ENCODE measurements at regions not wholly inside any gene's neighbourhood (a gene's known extent, or its start where the extent isn't known, plus 50 kb on each side); places are given as distances from the start of the nearest gene placed in this dataset.

GRCh38 chr16:17617021-17617552, 146.3 kb upstream of the XYLT1 start:
- DNase-seq (ENCODE audit: low read depth in 4 of 4, low spot score in 2 of 4), result no peak

- DNase-seq (ENCODE audit: low read depth in 4 of 4, low spot score in 2 of 4), result no peak
Measured at GRCh38 chr16:17612336-17612735, 141.6 kb upstream of the XYLT1 start.

- DNase-seq (ENCODE audit: low read depth in 4 of 4, low spot score in 2 of 4), result no peak
Measured at GRCh38 chr16:17607609-17608008, 136.8 kb upstream of the XYLT1 start.

DNA sequence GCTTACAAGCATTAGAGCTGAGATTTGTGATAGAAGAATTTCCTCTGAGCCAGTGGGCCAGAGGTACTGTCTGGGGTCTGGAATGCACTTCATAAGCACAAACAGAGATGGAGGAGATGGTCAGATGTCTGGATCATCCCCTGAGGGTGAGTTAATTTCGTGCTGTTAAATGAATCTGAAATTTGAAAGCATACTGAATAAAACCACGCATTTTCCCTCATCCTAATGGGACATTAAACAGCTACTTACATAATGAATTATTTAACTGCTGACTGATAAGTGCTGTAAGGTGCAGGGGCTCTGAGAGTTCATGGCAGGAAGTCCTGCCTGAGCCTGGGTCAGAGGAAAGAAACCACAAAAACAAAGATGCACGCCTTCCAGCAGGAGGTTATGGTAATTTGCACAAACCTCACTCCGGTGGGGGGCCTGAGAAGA, 136.3 kb upstream of the XYLT1 start:
- DNase-seq (ENCODE audit: low read depth in 4 of 4, low spot score in 2 of 4), result no peak

GRCh38 chr16:17606460-17606859, 135.7 kb upstream of the XYLT1 start:
- DNase-seq (ENCODE audit: low read depth in 4 of 4, low spot score in 2 of 4), result no peak

DNA sequence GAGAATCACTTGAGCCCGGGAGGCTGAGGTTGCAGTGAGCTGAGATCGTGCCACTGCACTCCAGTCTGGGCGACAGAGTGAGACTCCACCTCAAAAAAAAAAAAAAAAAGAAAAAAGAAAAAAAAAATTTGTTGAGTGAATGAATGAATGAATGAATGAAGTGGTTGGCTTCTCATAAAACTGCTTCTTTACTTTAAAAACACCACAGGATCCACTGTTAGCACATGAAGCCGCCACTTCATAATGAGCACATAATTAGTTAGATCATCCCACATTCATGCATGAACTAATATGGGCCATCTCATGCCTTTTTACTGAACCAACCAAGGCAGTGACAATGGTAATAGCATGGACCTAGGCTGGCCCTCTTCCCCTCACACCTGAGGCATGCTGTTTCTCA, 135.0 kb upstream of the XYLT1 start:
- no peak for DNase-seq (ENCODE audit: low read depth in 4 of 4, low spot score in 2 of 4)

- DNase-seq (ENCODE audit: low read depth in 4 of 4, low spot score in 2 of 4), result no peak
Measured at GRCh38 chr16:17603626-17604025, 132.9 kb upstream of the XYLT1 start.

- DNase-seq (ENCODE audit: low read depth in 4 of 4, low spot score in 2 of 4), result no peak
Measured at GRCh38 chr16:17602678-17603077, 131.9 kb upstream of the XYLT1 start.

DNA sequence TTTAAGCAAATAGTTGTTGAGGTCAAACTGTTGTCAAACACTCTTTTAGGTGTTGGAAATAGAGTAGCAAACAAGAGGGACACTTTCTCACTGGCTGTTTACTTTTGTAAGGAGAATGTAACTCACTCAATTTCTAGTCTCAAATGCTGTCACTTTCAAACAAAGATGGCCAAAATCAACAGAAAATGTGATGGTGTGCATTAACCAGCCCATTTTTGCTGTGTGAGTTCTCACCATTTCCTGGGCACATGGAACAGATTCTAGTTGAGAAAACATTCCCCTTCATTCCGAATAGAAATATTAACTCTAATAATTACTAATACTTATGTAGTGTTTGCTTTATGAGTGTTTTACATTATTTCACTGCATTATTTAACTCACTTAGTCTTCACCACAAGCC, 128.2 kb upstream of the XYLT1 start:
- no peak for DNase-seq (ENCODE audit: low read depth in 4 of 4, low spot score in 2 of 4)

DNA sequence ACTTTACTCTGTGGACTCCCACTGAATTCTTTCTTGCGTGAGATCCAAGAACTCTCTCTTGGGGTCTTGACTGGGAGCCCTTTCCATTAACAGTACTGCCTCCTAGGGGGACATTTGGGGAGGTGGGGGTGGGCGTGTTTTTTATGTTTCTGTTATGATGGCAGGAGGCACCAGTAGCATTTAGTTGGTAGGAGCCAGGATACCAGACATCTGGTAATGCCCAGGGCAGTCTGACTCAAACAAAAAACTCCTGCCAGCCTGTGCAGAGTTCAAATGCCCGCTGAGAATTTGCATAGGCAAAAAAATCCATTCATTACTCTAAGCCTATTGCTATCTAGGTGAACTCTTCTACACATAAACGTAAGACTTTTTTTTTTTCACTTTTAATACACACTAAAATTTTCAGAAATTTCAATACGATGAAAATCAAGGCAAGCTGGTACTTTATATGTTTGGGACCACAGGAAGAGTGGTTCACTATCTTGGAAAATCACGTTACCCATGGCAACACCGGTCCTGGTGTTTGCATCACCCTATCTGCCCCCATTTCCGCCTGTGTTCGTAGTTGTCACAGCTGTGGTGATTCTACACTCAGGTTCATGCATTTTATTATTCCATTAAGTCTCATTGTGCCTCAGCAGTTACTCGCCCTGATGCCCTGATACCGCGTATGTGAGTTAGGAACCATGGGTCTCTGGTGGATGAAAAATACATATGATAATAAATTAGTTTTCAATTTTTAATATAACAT, 121.1 kb upstream of the XYLT1 start:
- DNase-seq (ENCODE audit: low read depth in 4 of 4, low spot score in 2 of 4), result no peak

DNA sequence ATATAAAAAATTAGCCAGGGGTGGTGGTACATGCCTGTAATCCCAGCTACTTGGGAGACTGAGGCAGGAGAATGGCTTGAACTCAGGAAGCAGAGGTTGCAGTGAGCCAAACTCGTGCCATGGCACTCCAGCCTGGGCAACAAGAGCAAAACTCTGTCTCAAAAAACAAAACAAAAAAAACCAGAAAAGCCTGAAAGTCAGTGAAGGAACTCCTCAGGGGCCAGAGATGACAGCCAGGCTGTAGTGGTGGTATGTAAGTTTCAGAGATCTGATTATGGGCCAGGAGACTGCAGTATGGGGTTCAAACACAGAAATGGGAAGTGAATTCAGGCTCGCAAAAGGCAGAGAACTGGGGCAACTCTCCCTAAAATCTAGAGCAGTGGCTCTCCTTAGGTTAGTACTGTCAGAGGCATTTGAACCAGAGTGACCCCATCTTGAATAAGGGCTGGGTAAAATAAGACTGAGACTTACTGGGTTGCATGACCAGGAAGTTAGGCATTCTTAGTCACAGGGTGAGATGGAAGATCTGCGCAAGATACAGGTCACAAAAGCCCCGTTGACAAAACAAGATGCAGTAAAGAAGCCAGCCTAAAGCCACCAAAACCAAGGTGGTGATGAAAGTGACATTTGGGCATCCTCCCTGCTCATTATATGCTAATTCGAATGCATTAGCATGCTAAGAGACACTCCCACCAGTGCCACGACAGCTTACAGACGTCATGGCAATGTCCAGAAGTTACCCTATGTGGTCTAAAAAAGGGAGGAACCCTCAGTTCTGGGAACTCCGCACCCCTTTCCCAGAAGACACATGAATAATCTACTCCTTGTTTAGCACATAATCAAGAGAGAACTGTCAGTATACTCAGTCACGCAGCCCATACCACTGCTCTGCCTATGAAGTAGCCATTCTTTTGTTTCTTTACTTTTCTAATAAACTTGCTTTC, 120.2 kb upstream of the XYLT1 start:
- DNase-seq (ENCODE audit: low read depth in 4 of 4, low spot score in 2 of 4), result no peak

GRCh38 chr16:17589898-17590297, 119.1 kb upstream of the XYLT1 start:
- DNase-seq (ENCODE audit: low read depth in 4 of 4, low spot score in 2 of 4), result no peak

DNA sequence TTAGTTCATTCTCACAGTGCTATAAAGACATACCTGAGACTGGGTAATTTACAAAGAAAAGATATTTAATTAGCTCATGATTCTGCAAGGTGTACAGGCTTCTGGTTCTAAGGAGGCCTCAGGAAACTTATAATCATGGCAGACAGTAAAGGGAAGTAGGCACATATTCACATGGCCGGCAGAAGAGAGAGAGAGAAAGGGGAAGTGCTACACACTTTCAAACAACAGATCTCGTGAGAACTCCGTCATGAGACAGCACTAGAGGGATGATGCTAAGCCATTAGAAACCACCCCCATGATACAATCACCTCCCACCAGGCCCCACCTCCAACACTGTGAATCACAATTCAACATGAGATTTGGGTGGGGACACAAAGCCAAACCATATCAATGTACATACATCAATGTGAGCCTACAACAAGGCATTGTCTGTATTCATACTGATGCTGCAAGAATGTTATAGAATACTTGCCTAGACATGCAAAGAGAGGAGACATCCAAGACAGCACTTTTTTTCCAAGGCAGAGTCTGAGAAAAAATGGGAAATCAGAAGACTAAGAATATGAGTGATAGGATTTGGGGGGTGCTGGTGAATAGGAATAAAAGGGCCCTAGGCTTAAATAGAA, 114.8 kb upstream of the XYLT1 start:
- DNase-seq (ENCODE audit: low read depth in 4 of 4, low spot score in 2 of 4), result no peak

DNA sequence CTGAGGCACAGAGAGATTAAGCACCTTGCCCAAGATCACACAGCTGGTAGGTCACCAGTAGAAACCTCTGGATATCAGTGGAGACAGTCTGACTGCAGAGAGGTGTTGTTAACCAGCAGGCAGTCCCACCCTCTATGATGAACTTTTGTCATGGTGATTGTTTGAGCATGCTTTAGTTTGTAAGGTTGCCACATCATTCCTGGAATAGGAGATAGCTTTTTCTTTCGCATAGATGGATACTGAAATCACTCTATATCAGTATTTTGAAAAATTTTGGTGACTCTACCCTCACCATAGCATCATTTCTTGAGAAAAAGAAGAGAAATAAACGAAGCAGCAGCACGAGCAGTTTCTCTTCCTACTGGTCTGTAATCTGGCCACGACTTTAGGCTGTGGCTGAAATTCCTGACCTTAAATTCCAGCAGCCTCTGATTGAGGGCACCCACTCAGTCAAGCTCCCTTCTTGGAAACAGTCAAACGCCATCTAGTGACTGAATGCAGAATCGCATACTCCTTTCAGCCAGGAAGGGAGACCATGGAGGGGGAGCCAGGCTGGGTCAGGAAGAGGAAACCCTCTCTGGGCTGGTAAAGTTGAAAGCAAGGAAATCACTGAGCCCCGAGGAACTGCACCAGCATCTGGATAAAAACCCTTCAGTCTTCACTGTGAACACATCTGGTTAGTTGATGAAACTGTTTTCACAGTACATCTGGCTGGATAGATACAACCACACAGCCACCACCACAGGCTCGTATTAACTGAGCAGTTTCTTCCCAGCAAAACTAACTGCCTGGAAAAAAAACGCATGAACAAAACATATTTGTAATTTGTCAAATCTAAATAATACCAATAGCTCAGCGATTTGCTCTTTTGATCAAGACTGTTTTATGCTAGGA, 108.5 kb upstream of the XYLT1 start:
- DNase-seq (ENCODE audit: low read depth in 4 of 4, low spot score in 2 of 4), result peak in 3 of 4 donors; percentile 44 to 69 (median 44)

DNA sequence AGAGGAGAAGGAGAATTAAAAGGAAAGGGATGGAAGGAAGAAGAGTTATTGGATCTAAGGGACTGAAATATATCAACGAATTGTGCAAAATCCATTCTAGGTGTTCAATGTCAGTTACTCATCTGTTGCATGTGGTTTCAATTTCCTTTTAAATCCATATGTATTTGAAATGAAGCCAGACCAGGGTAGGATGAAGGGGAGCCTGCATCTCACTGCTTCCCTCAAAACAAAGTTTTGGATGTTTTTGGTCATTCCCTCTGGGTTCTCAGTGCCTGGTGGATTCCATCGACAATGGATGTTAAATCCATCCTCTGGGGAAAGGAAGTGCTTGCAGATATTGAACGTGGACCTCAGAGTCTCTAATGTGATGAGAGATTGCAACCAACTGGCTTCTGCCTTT, 103.5 kb upstream of the XYLT1 start:
- no peak for DNase-seq (ENCODE audit: low read depth in 4 of 4, low spot score in 2 of 4)

GRCh38 chr16:17572145-17572544, 101.4 kb upstream of the XYLT1 start:
- no peak for DNase-seq (ENCODE audit: low read depth in 4 of 4, low spot score in 2 of 4)

- no peak for DNase-seq (ENCODE audit: low read depth in 4 of 4, low spot score in 2 of 4)
Measured at GRCh38 chr16:17571499-17572093, 100.8 kb upstream of the XYLT1 start.

- no peak for DNase-seq (ENCODE audit: low read depth in 4 of 4, low spot score in 2 of 4)
Measured at GRCh38 chr16:17568239-17568638, 97.5 kb upstream of the XYLT1 start.

- no peak for DNase-seq (ENCODE audit: low read depth in 4 of 4, low spot score in 2 of 4)
Measured at GRCh38 chr16:17567455-17567854, 96.7 kb upstream of the XYLT1 start.
